HL-60 (cell line): ENCODE measurements at regions not wholly inside any gene's neighbourhood (a gene's known extent, or its start where the extent isn't known, plus 50 kb on each side); places are given as distances from the start of the nearest gene placed in this dataset.

ENCODE experiments used
- DNase-seq, 2 experiments: peaks; one replicate each; pipeline ENCODE4 v3.0.0-alpha.2; 2010 to 2020; ENCODE audit warnings: low read depth in 1 of 2, low spot score in 1 of 2
- H3K27ac ChIP-seq: fragments of 250-450 bp; sonication (Bioruptor Pico); replicated peaks from 2 replicates; pipeline ENCODE4 v1.5.1; 2020; ENCODE audit warnings: mild to moderate bottlenecking, moderate library complexity
- H3K27me3 ChIP-seq: fragments of 250-450 bp; sonication (Bioruptor Pico); 2 replicates; pipeline ENCODE4 v1.5.1; 2021; ENCODE audit warnings: mild to moderate bottlenecking, moderate library complexity; ENCODE audit not compliant: insufficient read depth, poor library complexity, severe bottlenecking
- H3K4me3 ChIP-seq: replicated peaks from 2 replicates; pipeline ENCODE4 v1.5.1; 2011; ENCODE audit warnings: mild to moderate bottlenecking, control low read depth, low read length; ENCODE audit not compliant: insufficient read depth
- CTCF ChIP-seq: IDR thresholded peaks from one replicate; pipeline ENCODE4 v1.5.1; 2011; ENCODE audit warnings: low read length, control low read depth, inconsistent platforms; ENCODE audit not compliant: insufficient read depth
- GABPA ChIP-seq: IDR thresholded peaks from 2 replicates; pipeline ENCODE4 v1.6.1; 2012; ENCODE audit warnings: low read depth
- POLR2AphosphoS5 ChIP-seq: IDR thresholded peaks from 2 replicates; pipeline ENCODE4 v1.6.1; 2012; ENCODE audit warnings: low read depth
- REST ChIP-seq: IDR thresholded peaks from 2 replicates; pipeline ENCODE4 v1.6.1; 2012; ENCODE audit warnings: low read depth; ENCODE audit not compliant: insufficient replicate concordance
- SPI1 ChIP-seq: IDR thresholded peaks from 2 replicates; pipeline ENCODE4 v1.6.1; 2012; ENCODE audit warnings: low read depth, mild to moderate bottlenecking, borderline replicate concordance

DNA sequence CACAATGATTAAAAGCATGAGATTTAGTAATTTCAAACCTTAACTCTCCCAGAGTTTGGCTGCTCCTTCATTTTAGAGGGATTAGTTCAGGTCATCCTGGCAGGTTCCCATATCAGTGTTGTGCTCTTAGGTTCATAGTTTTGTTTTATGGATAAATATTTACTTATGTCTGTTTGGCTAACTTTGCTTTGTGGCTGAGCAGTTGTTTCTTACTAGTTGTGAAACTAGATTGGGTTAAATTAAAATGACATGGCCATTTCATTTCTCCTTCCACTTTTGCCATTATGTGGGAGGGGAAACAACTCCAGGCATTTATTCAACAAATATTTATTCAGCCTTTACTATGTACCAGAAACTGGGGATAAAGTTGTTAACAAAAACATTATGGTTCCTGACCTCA, 158.8 kb downstream of the TMTC3 start:
- Histone ChIP-seq H3K27me3 (no peaks in the 10 kb centered on the region), H3K27ac (no peak overlapping the region), H3K4me3 (no peak overlapping the region)
- DNase-seq: no peak
- TF ChIP-seq CTCF (no peak), POLR2AphosphoS5 (no peak), SPI1 (no peak), REST (no peak), GABPA (no peak)

- H3K27me3 ChIP-seq: no peaks in the 10 kb centered on the region
- DNase-seq: no peak
- no peak overlapping the region for H3K27ac ChIP-seq
- TF ChIP-seq CTCF: no peak
- TF ChIP-seq REST: no peak
- TF ChIP-seq POLR2AphosphoS5: no peak
- no peak for TF ChIP-seq GABPA
- no peak for TF ChIP-seq SPI1
- H3K4me3 ChIP-seq: no peak overlapping the region
Measured at GRCh38 chr12:88303335-88303734, 161.2 kb downstream of the TMTC3 start.

DNA sequence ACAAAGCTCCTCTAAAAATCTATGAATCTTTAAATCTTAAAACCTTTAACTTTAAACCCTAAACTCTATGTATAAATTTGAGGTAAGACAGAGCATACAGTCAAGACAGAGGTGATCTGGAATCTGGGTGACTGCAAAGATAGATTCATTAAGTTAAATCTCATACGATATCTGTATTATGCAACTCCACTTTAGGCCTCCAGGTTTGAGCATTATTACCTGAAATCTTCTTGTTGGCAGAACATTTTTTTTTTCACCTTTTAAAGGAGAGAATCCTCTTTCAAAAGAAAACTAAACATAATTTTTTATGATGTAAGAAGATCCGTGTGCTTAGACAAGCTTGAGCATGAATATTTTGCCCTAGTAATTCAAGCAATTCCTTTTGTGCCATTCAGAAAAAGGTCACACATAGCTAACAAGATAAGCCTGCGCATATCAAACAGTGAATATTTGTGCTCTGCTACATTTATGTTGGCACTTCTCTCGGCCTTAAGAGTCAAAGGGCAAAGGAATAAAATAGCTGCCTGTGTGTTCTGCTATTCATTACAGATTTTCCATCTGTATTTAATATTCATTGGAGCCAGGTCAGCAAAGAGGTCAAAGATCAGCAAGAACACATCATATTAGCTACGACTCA, 163.3 kb downstream of the TMTC3 start:
- no peak overlapping the region for H3K27ac ChIP-seq
- no peak for TF ChIP-seq SPI1
- TF ChIP-seq CTCF: no peak
- TF ChIP-seq REST: no peak
- TF ChIP-seq GABPA: no peak
- TF ChIP-seq POLR2AphosphoS5: no peak
- no peaks in the 10 kb centered on the region for H3K27me3 ChIP-seq
- no peak overlapping the region for H3K4me3 ChIP-seq
- DNase-seq: no peak
